ENCODE measurements at regions not wholly inside any gene's neighbourhood (a gene's known extent, or its start where the extent isn't known, plus 50 kb on each side); places are given as distances from the start of the nearest gene placed in this dataset.

GRCh38 chr13:22933571-22934181, 247.1 kb upstream of the SGCG start:
- FAIRE-seq (no peak), DNase-seq (ENCODE audit: low read depth) (no peak)
- peaks cover 2% of the 10 kb centered on the region for H3K4me1 Mint-ChIP-seq (ENCODE audit: low read depth, unreplicated experiment)
- Histone ChIP-seq H3K27me3 (ENCODE audit: insufficient read depth, low read length) (no peaks in the 10 kb centered on the region), H2AFZ (ENCODE audit: low read depth, low read length) (no peak overlapping the region), H3K9me3 (ENCODE audit: insufficient read depth, low read depth, low read length) (peaks cover 3% of the 10 kb centered on the region), H4K20me1 (ENCODE audit: insufficient read depth, low read length) (no peaks in the 10 kb centered on the region), H3K4me2 (ENCODE audit: low read length) (no peak overlapping the region), H3K36me3 (ENCODE audit: insufficient read depth, low read length) (no peaks in the 10 kb centered on the region), H3K9ac (ENCODE audit: low read length) (no peak overlapping the region), H3K4me1 (ENCODE audit: insufficient read depth, low read length) (no peaks in the 10 kb centered on the region), H3K79me2 (ENCODE audit: insufficient read depth, low read length) (no peaks in the 10 kb centered on the region), H3K27ac (ENCODE audit: low read depth, low read length) (no peak overlapping the region), H3K4me3 (ENCODE audit: insufficient read depth, low read depth, low read length) (no peak overlapping the region)
- TF ChIP-seq EZH2 (IDR thresholded peaks at IDR 0.05; ENCODE audit: insufficient read depth, low read length) (no peak), CTCF (IDR thresholded peaks at IDR 0.05; ENCODE audit: insufficient read depth, low read depth, low read length) (no peak)
- no peak overlapping the region for H3K27ac Mint-ChIP-seq (ENCODE audit: unreplicated experiment)
- no peaks in the 10 kb centered on the region for H3K36me3 Mint-ChIP-seq (ENCODE audit: low read depth, unreplicated experiment)
- no peak overlapping the region for H3K4me3 Mint-ChIP-seq (ENCODE audit: unreplicated experiment)
- peaks cover 2% of the 10 kb centered on the region for H3K9me3 Mint-ChIP-seq (ENCODE audit: unreplicated experiment)
- H3K27me3 Mint-ChIP-seq (ENCODE audit: low read depth, unreplicated experiment) = peaks cover 15% of the 10 kb centered on the region

- peaks cover 9% of the 10 kb centered on the region for H3K27me3 Mint-ChIP-seq (ENCODE audit: low read depth, unreplicated experiment)
- no peak for TF ChIP-seq CTCF (IDR thresholded peaks at IDR 0.05; ENCODE audit: insufficient read depth, low read depth, low read length)
- no peak for TF ChIP-seq EZH2 (IDR thresholded peaks at IDR 0.05; ENCODE audit: insufficient read depth, low read length)
- H3K27me3 ChIP-seq (ENCODE audit: insufficient read depth, low read length) = no peaks in the 10 kb centered on the region
- FAIRE-seq (no peak), DNase-seq (ENCODE audit: low read depth) (no peak)
- H3K9me3 Mint-ChIP-seq (ENCODE audit: unreplicated experiment) = peaks cover 2% of the 10 kb centered on the region
- peaks cover 3% of the 10 kb centered on the region for H3K9me3 ChIP-seq (ENCODE audit: insufficient read depth, low read depth, low read length)
- H3K4me1 ChIP-seq (ENCODE audit: insufficient read depth, low read length) = no peaks in the 10 kb centered on the region
- H3K4me1 Mint-ChIP-seq (ENCODE audit: low read depth, unreplicated experiment) = no peaks in the 10 kb centered on the region
- no peak overlapping the region for H3K27ac ChIP-seq (ENCODE audit: low read depth, low read length)
- H3K4me3 ChIP-seq (ENCODE audit: insufficient read depth, low read depth, low read length) = no peak overlapping the region
- no peaks in the 10 kb centered on the region for H3K79me2 ChIP-seq (ENCODE audit: insufficient read depth, low read length)
- no peaks in the 10 kb centered on the region for H4K20me1 ChIP-seq (ENCODE audit: insufficient read depth, low read length)
- H3K36me3 Mint-ChIP-seq (ENCODE audit: low read depth, unreplicated experiment) = no peaks in the 10 kb centered on the region
- no peak overlapping the region for H3K4me2 ChIP-seq (ENCODE audit: low read length)
- no peak overlapping the region for H3K4me3 Mint-ChIP-seq (ENCODE audit: unreplicated experiment)
- no peaks in the 10 kb centered on the region for H3K36me3 ChIP-seq (ENCODE audit: insufficient read depth, low read length)
- no peak overlapping the region for H2AFZ ChIP-seq (ENCODE audit: low read depth, low read length)
- no peak overlapping the region for H3K9ac ChIP-seq (ENCODE audit: low read length)
- no peak overlapping the region for H3K27ac Mint-ChIP-seq (ENCODE audit: unreplicated experiment)
These were observed 245.8 kb upstream of the SGCG start for GRCh38 chr13:22934744-22935523.

GRCh38 chr13:22936228-22936627, 244.6 kb upstream of the SGCG start:
- H3K27me3 ChIP-seq (ENCODE audit: insufficient read depth, low read length) = no peaks in the 10 kb centered on the region
- Mint-ChIP-seq H3K36me3 (ENCODE audit: low read depth, unreplicated experiment) (no peaks in the 10 kb centered on the region), H3K27ac (ENCODE audit: unreplicated experiment) (no peak overlapping the region), H3K4me3 (ENCODE audit: unreplicated experiment) (no peak overlapping the region), H3K4me1 (ENCODE audit: low read depth, unreplicated experiment) (no peaks in the 10 kb centered on the region), H3K27me3 (ENCODE audit: low read depth, unreplicated experiment) (peaks cover 6% of the 10 kb centered on the region), H3K9me3 (ENCODE audit: unreplicated experiment) (peaks cover 2% of the 10 kb centered on the region)
- H3K4me3 ChIP-seq (ENCODE audit: insufficient read depth, low read depth, low read length) = no peak overlapping the region
- no peaks in the 10 kb centered on the region for H3K36me3 ChIP-seq (ENCODE audit: insufficient read depth, low read length)
- H3K4me2 ChIP-seq (ENCODE audit: low read length) = no peak overlapping the region
- TF ChIP-seq CTCF (IDR thresholded peaks at IDR 0.05; ENCODE audit: insufficient read depth, low read depth, low read length) = no peak
- no peak for TF ChIP-seq EZH2 (IDR thresholded peaks at IDR 0.05; ENCODE audit: insufficient read depth, low read length)
- H3K27ac ChIP-seq (ENCODE audit: low read depth, low read length) = no peak overlapping the region
- H3K4me1 ChIP-seq (ENCODE audit: insufficient read depth, low read length) = no peaks in the 10 kb centered on the region
- DNase-seq (ENCODE audit: low read depth) (no peak), FAIRE-seq (no peak)
- H3K9ac ChIP-seq (ENCODE audit: low read length) = no peak overlapping the region
- no peaks in the 10 kb centered on the region for H3K79me2 ChIP-seq (ENCODE audit: insufficient read depth, low read length)
- H2AFZ ChIP-seq (ENCODE audit: low read depth, low read length) = no peak overlapping the region
- H4K20me1 ChIP-seq (ENCODE audit: insufficient read depth, low read length) = no peaks in the 10 kb centered on the region
- H3K9me3 ChIP-seq (ENCODE audit: insufficient read depth, low read depth, low read length) = peaks cover 6% of the 10 kb centered on the region
